ENCODE measurements at regions not wholly inside any gene's neighbourhood (a gene's known extent, or its start where the extent isn't known, plus 50 kb on each side); places are given as distances from the start of the nearest gene placed in this dataset.

- TF ChIP-seq CTCF (IDR thresholded peaks at IDR 0.05; ENCODE audit: insufficient read depth, low read length) (no peak), POLR2AphosphoS5 (IDR thresholded peaks at IDR 0.05; ENCODE audit: low read depth) (no peak), GABPA (IDR thresholded peaks at IDR 0.05; ENCODE audit: low read depth) (no peak), REST (IDR thresholded peaks at IDR 0.05; ENCODE audit: insufficient replicate concordance, low read depth) (no peak), SPI1 (IDR thresholded peaks at IDR 0.05; ENCODE audit: borderline replicate concordance, low read depth) (no peak)
Measured at GRCh38 chr18:30132959-30133358, 909.6 kb downstream of the DSC3 start.
